Esophagus squamous epithelium (tissue), 4 donors: ENCODE measurements at regions not wholly inside any gene's neighbourhood (a gene's known extent, or its start where the extent isn't known, plus 50 kb on each side); places are given as distances from the start of the nearest gene placed in this dataset.

Experiments
- POLR2A ChIP-seq, 4 donors: fragments of 450-650 bp; IDR thresholded peaks; one replicate each; pipeline ENCODE4 v1.6.1; 2017; ENCODE audit warnings: antibody characterized with exemption in 4 of 4, mild to moderate bottlenecking in 4 of 4, moderate library complexity in 3 of 4
- TF ChIP-seq, protein P1 (sequence below), 6 experiments: fragments of 450-650 bp in 4 of 6; fragments of 200-600 bp in 2 of 6; sonication (generic) in 2 of 6; IDR thresholded peaks; one replicate each; pipeline ENCODE4 v1.5.1; 2016 to 2019; ENCODE audit warnings: antibody characterized with exemption in 6 of 6, mild to moderate bottlenecking in 4 of 6, moderate library complexity in 4 of 6

DNA sequence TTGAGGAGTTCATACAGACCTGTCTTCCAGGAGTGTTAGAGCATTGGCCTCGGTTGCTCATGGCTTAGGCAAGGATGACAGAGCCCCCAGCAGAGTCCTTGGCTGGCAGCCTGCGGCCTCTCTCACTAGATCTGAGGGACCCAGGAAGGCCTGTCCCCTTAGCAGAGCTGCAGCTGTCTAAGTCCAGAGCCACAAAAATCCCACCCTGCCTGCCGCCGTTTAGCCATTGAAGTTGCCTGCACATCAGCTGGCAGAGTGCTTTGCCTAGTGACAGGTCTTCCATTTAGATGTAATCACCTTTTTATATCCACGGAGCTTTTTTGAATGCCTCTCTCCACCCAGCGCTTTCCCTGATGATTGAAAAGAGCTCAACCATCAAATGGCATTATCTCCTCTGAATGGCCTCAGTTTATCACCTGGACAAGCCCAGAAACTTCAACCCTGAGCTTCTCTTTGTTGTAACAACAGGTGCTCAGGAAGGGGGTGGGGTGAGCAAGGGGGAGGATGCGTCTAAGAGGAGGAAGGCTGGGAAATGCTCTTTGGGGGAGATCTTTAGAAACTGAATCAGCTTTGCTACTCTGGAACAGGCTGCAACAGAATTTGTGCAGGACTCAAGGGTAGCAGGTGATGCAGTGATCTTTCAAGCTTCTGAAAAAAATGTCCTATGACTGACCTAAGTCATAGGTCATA, 71.9 kb downstream of the TNP1 start:
- TF ChIP-seq, protein P1, sequence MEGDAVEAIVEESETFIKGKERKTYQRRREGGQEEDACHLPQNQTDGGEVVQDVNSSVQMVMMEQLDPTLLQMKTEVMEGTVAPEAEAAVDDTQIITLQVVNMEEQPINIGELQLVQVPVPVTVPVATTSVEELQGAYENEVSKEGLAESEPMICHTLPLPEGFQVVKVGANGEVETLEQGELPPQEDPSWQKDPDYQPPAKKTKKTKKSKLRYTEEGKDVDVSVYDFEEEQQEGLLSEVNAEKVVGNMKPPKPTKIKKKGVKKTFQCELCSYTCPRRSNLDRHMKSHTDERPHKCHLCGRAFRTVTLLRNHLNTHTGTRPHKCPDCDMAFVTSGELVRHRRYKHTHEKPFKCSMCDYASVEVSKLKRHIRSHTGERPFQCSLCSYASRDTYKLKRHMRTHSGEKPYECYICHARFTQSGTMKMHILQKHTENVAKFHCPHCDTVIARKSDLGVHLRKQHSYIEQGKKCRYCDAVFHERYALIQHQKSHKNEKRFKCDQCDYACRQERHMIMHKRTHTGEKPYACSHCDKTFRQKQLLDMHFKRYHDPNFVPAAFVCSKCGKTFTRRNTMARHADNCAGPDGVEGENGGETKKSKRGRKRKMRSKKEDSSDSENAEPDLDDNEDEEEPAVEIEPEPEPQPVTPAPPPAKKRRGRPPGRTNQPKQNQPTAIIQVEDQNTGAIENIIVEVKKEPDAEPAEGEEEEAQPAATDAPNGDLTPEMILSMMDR (IDR thresholded peaks at IDR 0.05) = no peak
- TF ChIP-seq POLR2A (IDR thresholded peaks at IDR 0.05) = no peak
